Adrenal gland (tissue), 5 donors: ENCODE measurements at regions not wholly inside any gene's neighbourhood (a gene's known extent, or its start where the extent isn't known, plus 50 kb on each side); places are given as distances from the start of the nearest gene placed in this dataset.

Source experiments
- POLR2A ChIP-seq, 2 donors: fragments of 450-650 bp; IDR thresholded peaks; one replicate each; pipeline ENCODE4 v1.6.1; 2017; ENCODE audit warnings: antibody characterized with exemption in 2 of 2, mild to moderate bottlenecking in 2 of 2, moderate library complexity in 1 of 2
- TF ChIP-seq, protein P1 (sequence below), 6 experiments: fragments of 450-650 bp in 4 of 6; fragments of 200-600 bp in 2 of 6; sonication (generic) in 1 of 6; IDR thresholded peaks; 1 replicate in 5 of 6; 2 replicates in 1 of 6; pipeline versions ENCODE4 v1.5.1 to v1.8.0; 2016 to 2021; ENCODE audit warnings: antibody characterized with exemption in 6 of 6, mild to moderate bottlenecking in 2 of 6, moderate library complexity in 1 of 6
- donor health status: DM: no; HTN: no; CAD: no.

DNA sequence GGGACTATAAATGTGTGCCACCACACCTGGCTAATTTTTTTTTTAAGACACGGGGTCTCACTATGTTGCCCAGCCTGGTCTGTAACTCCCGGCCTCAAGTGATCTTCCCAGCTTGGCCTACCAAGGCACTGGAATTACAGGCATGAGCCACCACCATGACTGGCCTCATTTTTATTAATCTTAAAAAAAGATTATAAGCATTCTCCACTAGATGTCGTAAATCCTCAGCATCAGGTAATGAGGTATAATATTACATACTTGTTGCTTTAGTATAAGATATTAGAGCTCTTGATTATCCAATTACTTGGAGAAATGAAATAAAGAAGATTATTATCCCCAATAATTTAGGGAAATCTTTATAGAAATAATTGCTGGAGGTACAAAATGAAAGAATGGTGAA, 78.2 kb upstream of the HTR1A start:
- TF ChIP-seq, protein P1, sequence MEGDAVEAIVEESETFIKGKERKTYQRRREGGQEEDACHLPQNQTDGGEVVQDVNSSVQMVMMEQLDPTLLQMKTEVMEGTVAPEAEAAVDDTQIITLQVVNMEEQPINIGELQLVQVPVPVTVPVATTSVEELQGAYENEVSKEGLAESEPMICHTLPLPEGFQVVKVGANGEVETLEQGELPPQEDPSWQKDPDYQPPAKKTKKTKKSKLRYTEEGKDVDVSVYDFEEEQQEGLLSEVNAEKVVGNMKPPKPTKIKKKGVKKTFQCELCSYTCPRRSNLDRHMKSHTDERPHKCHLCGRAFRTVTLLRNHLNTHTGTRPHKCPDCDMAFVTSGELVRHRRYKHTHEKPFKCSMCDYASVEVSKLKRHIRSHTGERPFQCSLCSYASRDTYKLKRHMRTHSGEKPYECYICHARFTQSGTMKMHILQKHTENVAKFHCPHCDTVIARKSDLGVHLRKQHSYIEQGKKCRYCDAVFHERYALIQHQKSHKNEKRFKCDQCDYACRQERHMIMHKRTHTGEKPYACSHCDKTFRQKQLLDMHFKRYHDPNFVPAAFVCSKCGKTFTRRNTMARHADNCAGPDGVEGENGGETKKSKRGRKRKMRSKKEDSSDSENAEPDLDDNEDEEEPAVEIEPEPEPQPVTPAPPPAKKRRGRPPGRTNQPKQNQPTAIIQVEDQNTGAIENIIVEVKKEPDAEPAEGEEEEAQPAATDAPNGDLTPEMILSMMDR (IDR thresholded peaks at IDR 0.05), result no peak
- TF ChIP-seq POLR2A (IDR thresholded peaks at IDR 0.05), result no peak
